Testis (tissue), 2 donors: ENCODE measurements at regions not wholly inside any gene's neighbourhood (a gene's known extent, or its start where the extent isn't known, plus 50 kb on each side); places are given as distances from the start of the nearest gene placed in this dataset.

Experiments
- CTCF ChIP-seq, 3 experiments: fragments of 450-650 bp in 2 of 3; fragments of 200-600 bp in 1 of 3; sonication (generic) in 1 of 3; IDR thresholded peaks; one replicate each; pipeline ENCODE4 v1.5.1; 2016 to 2019; ENCODE audit warnings: antibody characterized with exemption in 3 of 3, mild to moderate bottlenecking in 2 of 3, moderate library complexity in 1 of 3
- POLR2A ChIP-seq: fragments of 450-650 bp; IDR thresholded peaks from one replicate; pipeline ENCODE4 v1.6.1; 2017; ENCODE audit warnings: antibody characterized with exemption, mild to moderate bottlenecking, moderate library complexity

- no peak for TF ChIP-seq POLR2A
- TF ChIP-seq CTCF (IDR thresholded peaks at IDR 0.05), result no peak
These were observed 824.9 kb downstream of the KCNJ2 start for GRCh38 chr17:70994194-70994593.
